A204.1 (cell line): ENCODE measurements at regions not wholly inside any gene's neighbourhood (a gene's known extent, or its start where the extent isn't known, plus 50 kb on each side); places are given as distances from the start of the nearest gene placed in this dataset.
"Not testable (repeated sequence)": the region's sequence is repeated elsewhere in the genome, so short reads cannot be mapped to it uniquely, and the experiment has no call there.

Source experiments
- FAIRE-seq: peaks from 2 replicates; lab custom pipeline; 2012; peaks lifted over from hg19 to GRCh38; lab: Jason Lieb, UNC

DNA sequence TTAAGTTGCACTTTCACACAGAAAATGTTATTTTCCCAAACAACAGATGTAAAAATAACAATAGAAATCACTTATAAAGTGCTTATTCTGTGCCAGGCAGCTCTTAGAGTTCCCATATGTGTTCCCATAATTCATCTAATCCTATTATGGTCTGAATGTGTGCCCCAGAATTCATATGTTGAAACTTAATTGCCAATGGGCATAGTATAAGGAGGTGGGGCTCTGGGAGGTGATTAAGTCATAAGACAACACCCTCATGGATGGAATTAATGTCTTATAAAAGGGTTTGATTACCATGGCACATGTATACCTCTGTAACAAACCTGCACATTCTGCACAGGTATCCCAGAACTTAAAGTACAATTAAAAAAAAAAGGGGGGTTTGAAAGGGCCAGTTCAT, 92.7 kb downstream of the FZD1 start:
- FAIRE-seq = no peak

DNA sequence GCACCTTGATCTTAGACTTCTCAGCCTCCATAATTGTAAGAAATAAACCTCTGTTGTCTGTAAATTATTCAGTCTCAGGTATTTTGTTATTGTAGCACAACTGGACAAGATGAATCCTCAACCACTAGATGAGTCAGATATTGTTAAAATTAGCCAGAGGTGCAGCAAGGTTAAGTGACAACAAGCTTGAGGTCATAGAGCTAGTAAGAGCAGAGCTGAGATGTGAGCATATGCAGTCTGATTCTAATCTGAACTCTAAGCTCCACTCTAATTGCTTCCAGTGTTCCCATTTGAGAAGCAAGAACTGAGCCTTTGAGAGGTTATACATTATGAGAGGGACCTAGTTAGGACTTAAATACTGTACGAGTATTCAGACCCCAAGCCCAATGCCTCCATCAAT, 93.1 kb downstream of the FZD1 start:
- no peak for FAIRE-seq

GRCh38 chr7:91357901-91358300, 93.7 kb downstream of the FZD1 start:
- no peak for FAIRE-seq

GRCh38 chr7:91358303-91358702, 94.1 kb downstream of the FZD1 start:
- FAIRE-seq = no peak

GRCh38 chr7:91365097-91365496, 100.9 kb downstream of the FZD1 start:
- FAIRE-seq = not testable (repeated sequence)

DNA sequence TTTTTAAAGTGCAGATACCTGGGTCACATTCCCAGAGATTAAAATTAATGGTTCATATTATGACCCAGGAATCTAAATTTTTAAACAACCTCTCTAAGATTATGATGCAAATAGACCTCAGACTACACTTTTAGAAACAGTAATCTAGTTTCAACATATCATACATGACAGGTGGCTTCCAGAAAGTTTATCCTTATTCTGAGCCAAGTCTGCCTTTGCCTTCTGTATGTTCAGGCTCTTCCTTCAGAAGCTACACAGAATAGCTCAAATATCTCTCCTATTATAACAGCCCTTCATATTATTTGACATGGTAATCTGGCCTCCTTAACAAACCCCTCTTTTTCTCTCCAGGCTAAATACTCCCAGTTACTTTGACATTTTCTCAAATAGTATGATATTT, 101.9 kb downstream of the FZD1 start:
- FAIRE-seq = no peak

GRCh38 chr7:91367812-91368578, 103.8 kb downstream of the FZD1 start:
- no peak for FAIRE-seq

DNA sequence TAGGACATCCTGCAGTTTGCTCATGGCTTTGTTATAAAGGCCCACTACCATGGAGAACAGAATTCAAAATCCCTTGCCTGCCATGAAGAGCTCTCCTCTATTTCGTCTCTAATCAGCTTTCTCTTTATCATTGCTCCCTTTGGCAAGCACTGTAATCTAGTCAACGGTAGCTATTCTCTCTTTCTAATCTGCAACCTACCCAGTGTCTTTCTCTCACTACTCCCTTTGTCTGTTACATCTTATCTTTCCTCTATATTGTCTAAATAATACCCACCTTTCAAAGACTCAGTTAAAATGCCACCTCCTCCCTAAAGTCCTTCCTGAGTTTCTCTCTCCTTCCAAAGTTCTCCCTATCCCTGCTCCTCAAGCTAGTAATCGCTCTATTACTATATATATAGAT, 108.1 kb downstream of the FZD1 start:
- no peak for FAIRE-seq

DNA sequence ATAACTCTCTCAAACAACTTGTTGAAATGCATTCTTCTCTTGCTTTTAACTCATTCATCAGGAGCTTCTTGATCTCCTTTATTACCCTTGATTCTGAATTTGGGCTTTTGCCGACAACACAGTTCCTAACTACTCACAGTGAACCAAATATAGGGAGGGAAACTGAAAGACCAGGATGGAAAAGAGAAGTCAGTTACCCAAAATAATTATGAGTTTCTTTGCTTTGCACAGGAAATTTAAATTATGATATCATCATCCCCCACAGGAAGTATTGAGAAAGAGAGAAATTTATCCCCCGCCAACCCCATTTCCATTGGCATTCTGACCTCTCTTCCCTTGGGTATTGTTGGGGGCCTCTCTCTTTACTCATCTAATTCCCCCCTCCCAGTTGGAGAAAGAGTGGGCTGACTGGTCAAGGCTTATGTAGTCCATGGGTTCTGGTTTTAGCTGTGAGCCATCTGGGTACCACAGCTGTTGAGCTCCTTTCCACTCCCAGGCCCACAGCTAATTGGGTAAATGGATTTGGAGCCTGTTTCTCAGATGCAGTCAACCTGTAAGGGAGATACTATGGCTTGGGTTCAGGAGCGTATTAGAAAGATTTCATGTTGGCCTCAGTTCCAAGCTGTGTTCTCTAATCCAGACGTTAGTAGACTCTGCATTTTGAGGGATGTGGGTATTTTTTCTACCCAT, 109.0 kb downstream of the FZD1 start:
- no peak for FAIRE-seq

GRCh38 chr7:91374321-91374989, 110.2 kb downstream of the FZD1 start:
- no peak for FAIRE-seq

- FAIRE-seq = no peak
Observed at GRCh38 chr7:91375378-91375777, 111.1 kb downstream of the FZD1 start.

- no peak for FAIRE-seq
Observed at GRCh38 chr7:91378131-91378530, 113.9 kb downstream of the FZD1 start.

- no peak for FAIRE-seq
Observed at GRCh38 chr7:91379236-91379635, 115.0 kb downstream of the FZD1 start.

- no peak for FAIRE-seq
Observed at GRCh38 chr7:91379991-91380390, 115.8 kb downstream of the FZD1 start.

- FAIRE-seq = no peak
Observed at GRCh38 chr7:91383053-91383904, 119.0 kb downstream of the FZD1 start.

DNA sequence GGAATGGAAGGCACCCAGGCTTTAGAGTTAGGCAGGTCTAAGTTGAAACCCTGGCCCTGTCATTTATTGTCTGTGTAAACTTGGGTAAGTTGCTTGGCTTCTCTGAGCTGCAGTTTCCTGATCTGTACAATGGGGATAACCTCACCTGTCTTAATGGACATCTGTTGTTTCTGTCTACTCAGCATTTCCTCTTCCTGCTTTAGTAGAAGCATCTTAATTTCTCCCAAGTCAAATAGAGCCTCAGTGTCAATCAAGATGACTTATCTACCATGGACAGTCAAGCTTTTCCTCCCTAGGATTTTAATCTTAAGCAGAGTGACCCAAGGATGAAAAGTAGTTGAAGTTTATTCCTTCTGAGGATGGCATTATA, 119.7 kb downstream of the FZD1 start:
- FAIRE-seq = no peak

GRCh38 chr7:91394757-91395156, 130.5 kb downstream of the FZD1 start:
- FAIRE-seq = not testable (repeated sequence)

- FAIRE-seq = not testable (repeated sequence)
Observed at GRCh38 chr7:91395313-91395712, 131.1 kb downstream of the FZD1 start.

DNA sequence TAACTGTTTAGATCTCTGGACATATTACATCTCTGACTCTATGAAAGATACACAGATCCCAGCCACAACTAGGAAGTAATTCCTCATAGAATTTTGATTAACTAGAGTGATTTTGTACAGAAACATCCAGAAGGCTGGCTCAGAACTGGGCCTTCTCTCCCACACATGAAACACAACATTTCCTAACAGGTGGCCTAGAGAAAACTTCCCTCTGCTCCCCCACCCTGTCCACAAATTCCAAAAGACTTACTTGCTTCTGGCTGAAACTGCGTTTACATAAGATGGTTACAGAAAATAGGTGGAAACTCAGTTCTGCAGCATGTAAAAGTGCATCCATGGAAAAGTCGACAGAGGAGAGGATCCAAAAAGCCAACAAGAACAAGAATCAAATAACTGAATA, 132.9 kb downstream of the FZD1 start:
- FAIRE-seq = no peak

GRCh38 chr7:91397612-91398011, 133.4 kb downstream of the FZD1 start:
- no peak for FAIRE-seq

DNA sequence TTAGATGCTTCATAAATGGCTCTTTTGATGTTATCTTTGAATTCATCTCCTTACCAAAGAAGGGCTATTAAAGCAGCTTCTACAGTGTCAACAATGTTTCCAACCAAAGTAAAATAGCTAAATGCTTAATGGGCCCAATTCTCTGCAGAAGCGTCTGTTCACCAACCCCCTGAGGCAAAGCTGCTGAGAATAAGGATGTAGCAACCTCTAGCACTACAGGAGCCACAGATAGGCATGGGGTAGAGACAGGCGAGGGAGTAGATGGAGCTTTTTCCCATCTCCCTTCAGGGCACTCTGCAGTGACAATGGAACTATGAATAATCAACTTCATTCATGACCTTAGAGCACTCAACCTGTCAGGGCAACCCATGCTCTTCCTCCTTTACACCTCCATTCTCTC, 134.1 kb downstream of the FZD1 start:
- FAIRE-seq = no peak

GRCh38 chr7:91405092-91405788, 141.0 kb downstream of the FZD1 start:
- FAIRE-seq = no peak
